Suprapubic skin (tissue), 4 donors: ENCODE measurements at regions not wholly inside any gene's neighbourhood (a gene's known extent, or its start where the extent isn't known, plus 50 kb on each side); places are given as distances from the start of the nearest gene placed in this dataset.

Source experiments
- DNase-seq, 2 donors: peaks; one replicate each; pipeline ENCODE4 v3.0.0-alpha.2; 2019; ENCODE audit warnings: low spot score in 2 of 2
- H3K27ac ChIP-seq: fragments of 200-600 bp; sonication (generic); one replicate; pipeline ENCODE4 v1.5.1; 2019
- H3K27me3 ChIP-seq: fragments of 200-600 bp; sonication (generic); one replicate; pipeline ENCODE4 v1.5.1; 2019
- H3K36me3 ChIP-seq: fragments of 200-600 bp; sonication (generic); one replicate; pipeline ENCODE4 v1.5.1; 2019
- H3K4me1 ChIP-seq: fragments of 200-600 bp; sonication (generic); one replicate; pipeline ENCODE4 v1.5.1; 2019
- H3K4me3 ChIP-seq: fragments of 200-600 bp; sonication (generic); one replicate; pipeline ENCODE4 v1.5.1; 2019; ENCODE audit warnings: mild to moderate bottlenecking
- H3K9me3 ChIP-seq: fragments of 200-600 bp; sonication (generic); one replicate; pipeline ENCODE4 v1.5.1; 2019
- EP300 ChIP-seq: sonication (generic); formaldehyde crosslinking; IDR thresholded peaks from one replicate; pipeline ENCODE4 v1.6.1; 2017; ENCODE audit warnings: antibody characterized with exemption
- POLR2A ChIP-seq, 2 donors: fragments of 450-650 bp; IDR thresholded peaks; one replicate each; pipeline ENCODE4 v1.6.1; 2017; ENCODE audit warnings: antibody characterized with exemption in 2 of 2, mild to moderate bottlenecking in 2 of 2, moderate library complexity in 2 of 2
- POLR2AphosphoS5 ChIP-seq, 3 donors: sonication (generic); formaldehyde crosslinking; IDR thresholded peaks; one replicate each; pipeline ENCODE4 v1.6.1; 2017; ENCODE audit warnings: antibody characterized with exemption in 3 of 3
- WGBS: methylation state at CpG from one replicate; pipeline ENCODE4 v1.1.5; 2018; 5-methylcytosine and 5-hydroxymethylcytosine counted together
- TF ChIP-seq, protein P1 (sequence below), 2 donors: fragments of 200-600 bp in 1 of 2; fragments of 450-650 bp in 1 of 2; sonication (generic) in 1 of 2; IDR thresholded peaks; one replicate each; pipeline ENCODE4 v1.5.1; 2016 to 2019; ENCODE audit warnings: antibody characterized with exemption in 2 of 2, mild to moderate bottlenecking in 1 of 2, moderate library complexity in 1 of 2

GRCh38 chr5:105794578-105794977, 1876.2 kb downstream of the EFNA5 start:
- DNase-seq: no peak
- no peak overlapping the region for H3K4me3 ChIP-seq
- TF ChIP-seq POLR2A (IDR thresholded peaks at IDR 0.05) (no peak), POLR2AphosphoS5 (IDR thresholded peaks at IDR 0.05) (no peak)
- TF ChIP-seq, protein P1, sequence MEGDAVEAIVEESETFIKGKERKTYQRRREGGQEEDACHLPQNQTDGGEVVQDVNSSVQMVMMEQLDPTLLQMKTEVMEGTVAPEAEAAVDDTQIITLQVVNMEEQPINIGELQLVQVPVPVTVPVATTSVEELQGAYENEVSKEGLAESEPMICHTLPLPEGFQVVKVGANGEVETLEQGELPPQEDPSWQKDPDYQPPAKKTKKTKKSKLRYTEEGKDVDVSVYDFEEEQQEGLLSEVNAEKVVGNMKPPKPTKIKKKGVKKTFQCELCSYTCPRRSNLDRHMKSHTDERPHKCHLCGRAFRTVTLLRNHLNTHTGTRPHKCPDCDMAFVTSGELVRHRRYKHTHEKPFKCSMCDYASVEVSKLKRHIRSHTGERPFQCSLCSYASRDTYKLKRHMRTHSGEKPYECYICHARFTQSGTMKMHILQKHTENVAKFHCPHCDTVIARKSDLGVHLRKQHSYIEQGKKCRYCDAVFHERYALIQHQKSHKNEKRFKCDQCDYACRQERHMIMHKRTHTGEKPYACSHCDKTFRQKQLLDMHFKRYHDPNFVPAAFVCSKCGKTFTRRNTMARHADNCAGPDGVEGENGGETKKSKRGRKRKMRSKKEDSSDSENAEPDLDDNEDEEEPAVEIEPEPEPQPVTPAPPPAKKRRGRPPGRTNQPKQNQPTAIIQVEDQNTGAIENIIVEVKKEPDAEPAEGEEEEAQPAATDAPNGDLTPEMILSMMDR (IDR thresholded peaks at IDR 0.05): no peak
- H3K4me1 ChIP-seq: no peaks in the 10 kb centered on the region
- H3K9me3 ChIP-seq: no peaks in the 10 kb centered on the region
- H3K36me3 ChIP-seq: no peaks in the 10 kb centered on the region
- no peak overlapping the region for H3K27ac ChIP-seq
- H3K27me3 ChIP-seq: no peaks in the 10 kb centered on the region
- 91% methylated on average over 3 of the region's 3 CpGs for WGBS

DNA sequence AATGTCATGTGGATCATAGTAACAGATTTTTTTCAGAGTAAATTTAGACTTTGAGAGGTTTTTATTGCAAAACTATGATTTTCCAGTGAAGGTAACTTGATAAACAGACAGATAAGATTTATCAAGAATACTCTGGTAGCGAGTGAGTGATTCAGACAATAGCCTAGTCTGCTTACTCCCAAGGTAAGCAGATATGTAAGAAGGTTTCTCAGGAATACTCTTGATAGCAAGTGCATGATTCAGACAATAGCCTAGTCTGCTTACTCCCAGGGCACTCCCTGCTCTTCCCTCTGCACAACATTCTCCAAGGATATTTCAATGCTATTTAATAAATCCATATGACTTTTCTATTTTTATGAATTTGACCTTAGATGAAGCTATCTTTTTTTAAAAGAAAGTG, 1881.5 kb downstream of the EFNA5 start:
- no peak overlapping the region for H3K27ac ChIP-seq
- H3K4me3 ChIP-seq: no peak overlapping the region
- no peaks in the 10 kb centered on the region for H3K27me3 ChIP-seq
- H3K9me3 ChIP-seq: no peaks in the 10 kb centered on the region
- no peak for TF ChIP-seq POLR2A (IDR thresholded peaks at IDR 0.05)
- TF ChIP-seq EP300: no peak
- no peaks in the 10 kb centered on the region for H3K4me1 ChIP-seq
- 85% methylated on average over 1 of the region's 1 CpG for WGBS
- no peak for DNase-seq
- no peaks in the 10 kb centered on the region for H3K36me3 ChIP-seq

DNA sequence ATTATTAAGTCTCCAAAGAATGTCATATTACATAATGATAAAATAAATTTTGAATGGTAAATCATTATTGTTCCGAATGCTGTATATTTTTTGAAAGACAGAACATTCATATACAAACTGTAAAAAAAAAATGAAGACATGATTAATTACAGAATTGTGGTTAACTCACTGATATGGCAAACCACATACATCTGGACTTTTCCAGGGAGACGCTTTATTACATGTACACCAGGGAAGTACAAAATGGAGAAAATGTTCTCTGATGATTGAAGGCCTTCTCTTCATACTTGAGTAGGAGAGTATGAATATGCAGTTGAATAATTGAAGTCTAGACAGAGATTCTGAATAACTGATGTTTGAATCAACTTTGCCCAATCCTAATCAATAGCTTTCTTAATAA, 1886.9 kb downstream of the EFNA5 start:
- H3K4me3 ChIP-seq: no peak overlapping the region
- no peaks in the 10 kb centered on the region for H3K36me3 ChIP-seq
- 86% methylated on average over 2 of the region's 2 CpGs for WGBS
- H3K9me3 ChIP-seq: no peaks in the 10 kb centered on the region
- TF ChIP-seq POLR2A (IDR thresholded peaks at IDR 0.05) (no peak), EP300 (no peak), POLR2AphosphoS5 (IDR thresholded peaks at IDR 0.05) (no peak)
- TF ChIP-seq, protein P1 (IDR thresholded peaks at IDR 0.05): no peak
- no peaks in the 10 kb centered on the region for H3K4me1 ChIP-seq
- no peaks in the 10 kb centered on the region for H3K27me3 ChIP-seq
- H3K27ac ChIP-seq: no peak overlapping the region
- no peak for DNase-seq

- Histone ChIP-seq H3K27ac (no peak overlapping the region), H3K4me1 (no peaks in the 10 kb centered on the region), H3K9me3 (no peaks in the 10 kb centered on the region), H3K4me3 (no peak overlapping the region), H3K27me3 (no peaks in the 10 kb centered on the region), H3K36me3 (no peaks in the 10 kb centered on the region)
- 78% methylated on average over 2 of the region's 2 CpGs for WGBS
- TF ChIP-seq POLR2A (IDR thresholded peaks at IDR 0.05) (no peak), EP300 (no peak), POLR2AphosphoS5 (IDR thresholded peaks at IDR 0.05) (no peak)
- TF ChIP-seq, protein P1 (IDR thresholded peaks at IDR 0.05): no peak
- no peak for DNase-seq
Measured at GRCh38 chr5:105782501-105782900, 1888.2 kb downstream of the EFNA5 start.

- Histone ChIP-seq H3K4me3 (no peak overlapping the region), H3K27ac (no peak overlapping the region), H3K27me3 (no peaks in the 10 kb centered on the region), H3K4me1 (no peaks in the 10 kb centered on the region), H3K36me3 (no peaks in the 10 kb centered on the region), H3K9me3 (no peaks in the 10 kb centered on the region)
- 85% methylated on average over 3 of the region's 3 CpGs for WGBS
- TF ChIP-seq POLR2A (IDR thresholded peaks at IDR 0.05) (no peak), EP300 (no peak), POLR2AphosphoS5 (IDR thresholded peaks at IDR 0.05) (no peak)
- TF ChIP-seq, protein P1 (IDR thresholded peaks at IDR 0.05): no peak
- DNase-seq: no peak
Measured at GRCh38 chr5:105773241-105773640, 1897.5 kb downstream of the EFNA5 start.

DNA sequence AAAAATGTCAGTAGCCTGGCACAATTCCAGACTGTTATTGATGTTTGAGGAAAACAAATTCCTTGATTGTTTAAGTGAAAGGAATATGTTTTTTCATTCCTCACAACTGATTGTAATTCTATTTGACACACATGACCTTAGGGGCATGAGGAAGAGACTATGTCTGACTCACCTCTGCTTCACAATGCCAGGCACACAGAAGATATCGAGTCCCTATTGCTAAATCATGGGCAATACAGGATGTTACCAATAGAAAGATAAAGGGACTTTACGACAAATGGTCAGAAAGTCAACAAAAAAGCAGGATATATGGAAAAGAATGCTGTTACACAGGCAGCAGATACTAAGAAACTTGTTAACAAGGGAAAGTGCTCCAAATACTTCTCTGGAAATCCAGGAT, 1903.5 kb downstream of the EFNA5 start:
- H3K27ac ChIP-seq: no peak overlapping the region
- H3K36me3 ChIP-seq: no peaks in the 10 kb centered on the region
- no peak overlapping the region for H3K4me3 ChIP-seq
- no peak for TF ChIP-seq POLR2A (IDR thresholded peaks at IDR 0.05)
- TF ChIP-seq POLR2AphosphoS5 (IDR thresholded peaks at IDR 0.05): no peak
- TF ChIP-seq EP300: no peak
- no peak for DNase-seq
- H3K27me3 ChIP-seq: no peaks in the 10 kb centered on the region
- H3K9me3 ChIP-seq: no peaks in the 10 kb centered on the region
- H3K4me1 ChIP-seq: no peaks in the 10 kb centered on the region
- WGBS: 75% methylated on average over 2 of the region's 2 CpGs
